ENCODE measurements at regions not wholly inside any gene's neighbourhood (a gene's known extent, or its start where the extent isn't known, plus 50 kb on each side); places are given as distances from the start of the nearest gene placed in this dataset.

GRCh38 chr7:17242504-17242903 is 55.9 kb upstream of the AHR start (continued):
- TF ChIP-seq RAD21 (IDR thresholded peaks at IDR 0.05; ENCODE audit: low read depth), result no peak
- TF ChIP-seq, protein P1, sequence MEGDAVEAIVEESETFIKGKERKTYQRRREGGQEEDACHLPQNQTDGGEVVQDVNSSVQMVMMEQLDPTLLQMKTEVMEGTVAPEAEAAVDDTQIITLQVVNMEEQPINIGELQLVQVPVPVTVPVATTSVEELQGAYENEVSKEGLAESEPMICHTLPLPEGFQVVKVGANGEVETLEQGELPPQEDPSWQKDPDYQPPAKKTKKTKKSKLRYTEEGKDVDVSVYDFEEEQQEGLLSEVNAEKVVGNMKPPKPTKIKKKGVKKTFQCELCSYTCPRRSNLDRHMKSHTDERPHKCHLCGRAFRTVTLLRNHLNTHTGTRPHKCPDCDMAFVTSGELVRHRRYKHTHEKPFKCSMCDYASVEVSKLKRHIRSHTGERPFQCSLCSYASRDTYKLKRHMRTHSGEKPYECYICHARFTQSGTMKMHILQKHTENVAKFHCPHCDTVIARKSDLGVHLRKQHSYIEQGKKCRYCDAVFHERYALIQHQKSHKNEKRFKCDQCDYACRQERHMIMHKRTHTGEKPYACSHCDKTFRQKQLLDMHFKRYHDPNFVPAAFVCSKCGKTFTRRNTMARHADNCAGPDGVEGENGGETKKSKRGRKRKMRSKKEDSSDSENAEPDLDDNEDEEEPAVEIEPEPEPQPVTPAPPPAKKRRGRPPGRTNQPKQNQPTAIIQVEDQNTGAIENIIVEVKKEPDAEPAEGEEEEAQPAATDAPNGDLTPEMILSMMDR (IDR thresholded peaks at IDR 0.05 in 2 of 3, conservative IDR thresholded peaks at IDR 0.05 in 1 of 3; ENCODE audit: borderline replicate concordance in 1 of 3, insufficient read depth in 1 of 3, low read depth in 2 of 3, low read length in 2 of 3), result no peak
- TF ChIP-seq, protein P2, sequence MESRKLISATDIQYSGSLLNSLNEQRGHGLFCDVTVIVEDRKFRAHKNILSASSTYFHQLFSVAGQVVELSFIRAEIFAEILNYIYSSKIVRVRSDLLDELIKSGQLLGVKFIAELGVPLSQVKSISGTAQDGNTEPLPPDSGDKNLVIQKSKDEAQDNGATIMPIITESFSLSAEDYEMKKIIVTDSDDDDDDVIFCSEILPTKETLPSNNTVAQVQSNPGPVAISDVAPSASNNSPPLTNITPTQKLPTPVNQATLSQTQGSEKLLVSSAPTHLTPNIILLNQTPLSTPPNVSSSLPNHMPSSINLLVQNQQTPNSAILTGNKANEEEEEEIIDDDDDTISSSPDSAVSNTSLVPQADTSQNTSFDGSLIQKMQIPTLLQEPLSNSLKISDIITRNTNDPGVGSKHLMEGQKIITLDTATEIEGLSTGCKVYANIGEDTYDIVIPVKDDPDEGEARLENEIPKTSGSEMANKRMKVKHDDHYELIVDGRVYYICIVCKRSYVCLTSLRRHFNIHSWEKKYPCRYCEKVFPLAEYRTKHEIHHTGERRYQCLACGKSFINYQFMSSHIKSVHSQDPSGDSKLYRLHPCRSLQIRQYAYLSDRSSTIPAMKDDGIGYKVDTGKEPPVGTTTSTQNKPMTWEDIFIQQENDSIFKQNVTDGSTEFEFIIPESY (IDR thresholded peaks at IDR 0.05; ENCODE audit: extremely low read depth, insufficient replicate concordance, low read length), result no peak
- TF ChIP-seq, protein P3, sequence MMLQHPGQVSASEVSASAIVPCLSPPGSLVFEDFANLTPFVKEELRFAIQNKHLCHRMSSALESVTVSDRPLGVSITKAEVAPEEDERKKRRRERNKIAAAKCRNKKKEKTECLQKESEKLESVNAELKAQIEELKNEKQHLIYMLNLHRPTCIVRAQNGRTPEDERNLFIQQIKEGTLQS (IDR thresholded peaks at IDR 0.05), result no peak

- H3K27me3 ChIP-seq (ENCODE audit: insufficient read depth, low read length), result no peaks in the 10 kb centered on the region
- no peaks in the 10 kb centered on the region for H3K79me2 ChIP-seq (ENCODE audit: insufficient read depth, low read length)
- H4K20me1 ChIP-seq (ENCODE audit: insufficient read depth), result no peaks in the 10 kb centered on the region
- no peak overlapping the region for H3K4me2 ChIP-seq (ENCODE audit: low read length)
- ChIA-PET CTCF (no interaction called here), POLR2A (no interaction called here), RAD21 (ENCODE audit: low non-redundant PET in 1 of 2, low total read pairs in 2 of 2, uncharacterized antibody in 2 of 2, unreplicated experiment in 2 of 2) (no interaction called here)
- intact Hi-C loops (cut with micrococcal nuclease), result no loop called here
- no peak overlapping the region for H3K27ac ChIP-seq (ENCODE audit: low read depth, low read length)
- no peaks in the 10 kb centered on the region for H3K36me3 ChIP-seq (ENCODE audit: control insufficient read depth in 1 of 2, insufficient read depth in 2 of 2, low read length in 2 of 2)
- H3K9me3 ChIP-seq (ENCODE audit: control insufficient read depth in 1 of 2, insufficient read depth in 1 of 2, low read depth in 1 of 2, low read length in 2 of 2), result no peaks in the 10 kb centered on the region
- ATAC-seq (no peak), DNase-seq (ENCODE audit: low read depth, low spot score) (no peak)
- no peak overlapping the region for H3K4me3 ChIP-seq (replicated peaks in 1 of 2; ENCODE audit: low read depth in 1 of 2, low read length in 2 of 2)
- H3K9me2 ChIP-seq (ENCODE audit: insufficient read depth), result no peaks in the 10 kb centered on the region
- H3K9ac ChIP-seq (ENCODE audit: low read length), result no peak overlapping the region
- H2AFZ ChIP-seq (ENCODE audit: low read depth, low read length, poor library complexity, severe bottlenecking), result no peak overlapping the region
- no TSS peak for BruUV-seq (replicated peaks)
- peaks cover 5 to 6% of the 10 kb centered on the region in 2 experiments; a peak in 3 of 4 replicates for H3K4me1 ChIP-seq (ENCODE audit: control insufficient read depth in 1 of 2, insufficient read depth in 2 of 2, low read length in 2 of 2)
- TF ChIP-seq, protein P1 (IDR thresholded peaks at IDR 0.05 in 2 of 3, conservative IDR thresholded peaks at IDR 0.05 in 1 of 3; ENCODE audit: borderline replicate concordance in 1 of 3, insufficient read depth in 1 of 3, low read depth in 2 of 3, low read length in 2 of 3), result no peak
- no peak for TF ChIP-seq POLR2A (IDR thresholded peaks at IDR 0.05; ENCODE audit: borderline replicate concordance, extremely low read depth, insufficient read depth, insufficient read length)
- no peak for TF ChIP-seq TCF7L2 (IDR thresholded peaks at IDR 0.05; ENCODE audit: borderline replicate concordance, extremely low read depth, insufficient read depth, insufficient read length)
- TF ChIP-seq MAX (IDR thresholded peaks at IDR 0.05), result no peak
- TF ChIP-seq EZH2phosphoT487 (IDR thresholded peaks at IDR 0.05; ENCODE audit: borderline replicate concordance), result no peak
- TF ChIP-seq ELF1 (IDR thresholded peaks at IDR 0.05; ENCODE audit: borderline replicate concordance, low read depth), result no peak
- no peak for TF ChIP-seq FOSL1 (IDR thresholded peaks at IDR 0.05; ENCODE audit: low read depth)
- TF ChIP-seq YY1 (IDR thresholded peaks at IDR 0.05; ENCODE audit: extremely low read depth, insufficient replicate concordance, low read depth, low read length), result no peak
- TF ChIP-seq SRF (IDR thresholded peaks at IDR 0.05; ENCODE audit: low read depth), result no peak
- TF ChIP-seq, protein P4, sequence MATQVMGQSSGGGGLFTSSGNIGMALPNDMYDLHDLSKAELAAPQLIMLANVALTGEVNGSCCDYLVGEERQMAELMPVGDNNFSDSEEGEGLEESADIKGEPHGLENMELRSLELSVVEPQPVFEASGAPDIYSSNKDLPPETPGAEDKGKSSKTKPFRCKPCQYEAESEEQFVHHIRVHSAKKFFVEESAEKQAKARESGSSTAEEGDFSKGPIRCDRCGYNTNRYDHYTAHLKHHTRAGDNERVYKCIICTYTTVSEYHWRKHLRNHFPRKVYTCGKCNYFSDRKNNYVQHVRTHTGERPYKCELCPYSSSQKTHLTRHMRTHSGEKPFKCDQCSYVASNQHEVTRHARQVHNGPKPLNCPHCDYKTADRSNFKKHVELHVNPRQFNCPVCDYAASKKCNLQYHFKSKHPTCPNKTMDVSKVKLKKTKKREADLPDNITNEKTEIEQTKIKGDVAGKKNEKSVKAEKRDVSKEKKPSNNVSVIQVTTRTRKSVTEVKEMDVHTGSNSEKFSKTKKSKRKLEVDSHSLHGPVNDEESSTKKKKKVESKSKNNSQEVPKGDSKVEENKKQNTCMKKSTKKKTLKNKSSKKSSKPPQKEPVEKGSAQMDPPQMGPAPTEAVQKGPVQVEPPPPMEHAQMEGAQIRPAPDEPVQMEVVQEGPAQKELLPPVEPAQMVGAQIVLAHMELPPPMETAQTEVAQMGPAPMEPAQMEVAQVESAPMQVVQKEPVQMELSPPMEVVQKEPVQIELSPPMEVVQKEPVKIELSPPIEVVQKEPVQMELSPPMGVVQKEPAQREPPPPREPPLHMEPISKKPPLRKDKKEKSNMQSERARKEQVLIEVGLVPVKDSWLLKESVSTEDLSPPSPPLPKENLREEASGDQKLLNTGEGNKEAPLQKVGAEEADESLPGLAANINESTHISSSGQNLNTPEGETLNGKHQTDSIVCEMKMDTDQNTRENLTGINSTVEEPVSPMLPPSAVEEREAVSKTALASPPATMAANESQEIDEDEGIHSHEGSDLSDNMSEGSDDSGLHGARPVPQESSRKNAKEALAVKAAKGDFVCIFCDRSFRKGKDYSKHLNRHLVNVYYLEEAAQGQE (IDR thresholded peaks at IDR 0.05; ENCODE audit: low read depth), result no peak
- no peak for TF ChIP-seq JUND (IDR thresholded peaks at IDR 0.05)
These were observed 53.7 kb upstream of the AHR start for GRCh38 chr7:17244786-17245185.

Data from HCT116 (cell line).